ENCODE measurements at regions not wholly inside any gene's neighbourhood (a gene's known extent, or its start where the extent isn't known, plus 50 kb on each side); places are given as distances from the start of the nearest gene placed in this dataset.

GRCh38 chr2:236682651-236683422 lies 113.2 kb downstream of the ACKR3 start:
- no peak for TF ChIP-seq EZH2 (IDR thresholded peaks at IDR 0.05)
- no peak for TF ChIP-seq POLR2AphosphoS5 (IDR thresholded peaks at IDR 0.05; ENCODE audit: borderline replicate concordance, low read depth, low read length)
- TF ChIP-seq FOXP2 (optimal IDR thresholded peaks at IDR 0.05; ENCODE audit: control extremely low read depth, extremely low read length, insufficient read depth) = no peak
